ENCODE measurements at regions not wholly inside any gene's neighbourhood (a gene's known extent, or its start where the extent isn't known, plus 50 kb on each side); places are given as distances from the start of the nearest gene placed in this dataset.

DNA sequence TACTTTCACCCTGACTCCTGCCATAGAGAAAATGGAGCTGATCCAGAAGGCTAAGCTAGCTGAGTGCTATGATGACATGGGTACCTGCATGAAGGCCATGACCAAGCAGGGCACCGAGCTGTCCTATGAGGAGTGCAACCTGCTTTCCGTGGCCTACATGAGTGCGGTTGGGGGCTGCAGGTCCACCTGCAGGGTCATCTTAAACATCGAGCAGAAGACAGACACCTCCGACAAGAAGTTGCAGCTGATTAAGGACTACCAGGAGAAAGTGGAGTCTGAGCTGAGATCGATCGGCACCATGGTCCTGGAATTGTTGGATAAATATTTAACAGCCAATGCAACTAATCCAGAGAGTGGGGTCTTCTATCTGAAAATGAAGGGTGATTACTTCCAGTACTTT, 438.0 kb downstream of the TMA16 start:
- DNase-seq (ENCODE audit: low spot score): no peak
- H3K4me1 ChIP-seq (ENCODE audit: control insufficient read depth in 1 of 2, low read depth in 2 of 2): no peaks in the 10 kb centered on the region
- H3K36me3 ChIP-seq: no peaks in the 10 kb centered on the region
- H3K27me3 ChIP-seq (replicated peaks; ENCODE audit: insufficient read depth): no peaks in the 10 kb centered on the region
- no peaks in the 10 kb centered on the region for H3K9me3 ChIP-seq
- no peak overlapping the region for H3K27ac ChIP-seq
- ATAC-seq (ENCODE audit: insufficient number of reproducible peaks, low FRiP score, low read depth): no peak
- no peak for TF ChIP-seq CTCF (IDR thresholded peaks at IDR 0.05)
- H3K4me3 ChIP-seq: no peak overlapping the region

DNA sequence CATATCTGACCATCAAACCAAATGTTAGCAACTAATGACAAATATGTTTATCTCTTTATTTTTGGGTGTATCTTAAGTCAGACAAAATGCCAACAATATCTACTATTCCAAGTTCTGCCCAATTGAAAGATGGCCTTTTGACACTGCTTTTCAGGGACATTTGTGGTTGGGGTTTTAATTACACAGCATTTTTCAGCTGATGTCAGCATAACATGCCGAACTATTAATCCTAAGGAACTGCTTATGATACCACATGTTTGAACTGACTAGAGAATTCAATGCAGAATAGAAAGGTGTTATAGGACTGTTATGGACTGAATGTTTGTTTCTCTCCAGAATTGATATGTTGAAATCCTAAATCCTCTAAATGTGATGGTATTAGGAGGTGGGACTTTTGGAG, 445.1 kb downstream of the TMA16 start:
- H3K9me3 ChIP-seq: peaks cover 2% of the 10 kb centered on the region
- no peaks in the 10 kb centered on the region for H3K4me1 ChIP-seq (ENCODE audit: control insufficient read depth in 1 of 2, low read depth in 2 of 2)
- ATAC-seq (ENCODE audit: insufficient number of reproducible peaks, low FRiP score, low read depth): no peak
- H3K4me3 ChIP-seq: no peak overlapping the region
- no peaks in the 10 kb centered on the region for H3K36me3 ChIP-seq
- TF ChIP-seq CTCF (IDR thresholded peaks at IDR 0.05): no peak
- no peak for DNase-seq (ENCODE audit: low spot score)
- H3K27ac ChIP-seq: no peak overlapping the region
- H3K27me3 ChIP-seq (replicated peaks; ENCODE audit: insufficient read depth): no peaks in the 10 kb centered on the region

DNA sequence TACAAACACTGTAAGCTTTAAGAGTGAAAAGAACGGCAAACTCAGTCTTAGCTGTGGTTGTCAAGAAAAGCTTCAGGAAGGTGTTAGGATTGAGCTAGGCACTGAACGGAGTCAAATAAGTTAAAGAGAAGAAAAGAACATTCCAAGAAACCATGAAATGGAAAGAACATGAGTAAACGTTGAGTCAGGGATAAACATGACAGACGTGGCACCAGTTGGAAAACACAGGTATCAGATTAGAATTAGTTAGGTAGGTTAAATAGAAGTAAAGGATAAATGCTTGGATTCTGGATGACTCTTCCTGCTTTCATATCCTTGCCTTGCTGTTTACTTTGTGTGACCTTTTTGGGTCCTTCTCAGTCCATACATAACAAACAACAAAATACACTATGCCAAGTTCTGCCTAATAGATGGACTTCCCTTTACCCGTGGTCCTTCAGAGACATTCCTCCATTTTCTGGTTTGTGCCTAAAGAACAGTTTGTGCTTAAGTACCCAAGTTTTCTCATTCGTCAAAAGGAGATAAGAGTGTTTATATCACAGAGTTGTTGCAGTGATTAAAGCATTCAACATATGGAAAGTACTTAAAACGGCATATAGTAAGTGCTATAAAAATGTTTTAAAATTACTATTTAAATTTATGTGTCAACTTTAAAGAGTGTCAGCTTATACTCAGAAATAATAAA, 446.9 kb downstream of the TMA16 start:
- DNase-seq (ENCODE audit: low spot score): no peak
- no peak overlapping the region for H3K4me3 ChIP-seq
- TF ChIP-seq CTCF (IDR thresholded peaks at IDR 0.05): no peak
- no peak overlapping the region for H3K27ac ChIP-seq
- H3K27me3 ChIP-seq (replicated peaks; ENCODE audit: insufficient read depth): no peaks in the 10 kb centered on the region
- no peaks in the 10 kb centered on the region for H3K4me1 ChIP-seq (ENCODE audit: control insufficient read depth in 1 of 2, low read depth in 2 of 2)
- peaks cover 2% of the 10 kb centered on the region for H3K9me3 ChIP-seq
- no peaks in the 10 kb centered on the region for H3K36me3 ChIP-seq
- ATAC-seq (ENCODE audit: insufficient number of reproducible peaks, low FRiP score, low read depth): no peak

DNA sequence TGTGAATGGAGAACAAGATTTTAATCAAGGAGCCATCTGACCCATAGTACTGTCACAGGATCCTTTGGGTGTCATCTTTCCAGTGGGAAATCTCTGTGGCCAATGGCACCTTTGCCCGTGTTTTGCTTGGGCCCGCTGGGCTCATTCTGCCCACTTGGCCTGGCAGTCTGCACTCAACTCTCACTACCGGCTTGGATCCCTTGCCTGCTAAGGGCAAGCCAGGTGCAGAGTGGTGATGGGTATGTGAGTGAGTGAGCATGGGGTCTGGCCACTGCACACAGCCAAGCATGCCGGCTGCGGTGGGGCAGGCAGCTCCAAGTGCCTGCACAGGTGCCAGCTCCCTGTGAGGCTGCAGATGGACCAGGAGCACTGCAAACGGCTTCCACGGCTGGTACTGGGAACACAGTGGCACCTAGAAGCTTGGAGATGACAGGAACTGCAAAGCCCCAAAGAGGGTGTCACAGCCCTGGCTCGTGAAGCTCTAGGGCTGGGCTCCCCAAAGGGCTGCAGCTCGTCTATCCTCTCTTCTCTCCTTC, 454.5 kb downstream of the TMA16 start:
- H3K4me3 ChIP-seq: no peak overlapping the region
- H3K9me3 ChIP-seq: no peaks in the 10 kb centered on the region
- no peak for TF ChIP-seq CTCF (IDR thresholded peaks at IDR 0.05)
- DNase-seq (ENCODE audit: low spot score) (no peak), ATAC-seq (ENCODE audit: insufficient number of reproducible peaks, low FRiP score, low read depth) (no peak)
- no peaks in the 10 kb centered on the region for H3K4me1 ChIP-seq (ENCODE audit: control insufficient read depth in 1 of 2, low read depth in 2 of 2)
- no peak overlapping the region for H3K27ac ChIP-seq
- H3K36me3 ChIP-seq: no peaks in the 10 kb centered on the region
- no peaks in the 10 kb centered on the region for H3K27me3 ChIP-seq (replicated peaks; ENCODE audit: insufficient read depth)

- no peak for DNase-seq (ENCODE audit: low spot score)
- H3K4me1 ChIP-seq (ENCODE audit: control insufficient read depth in 1 of 2, low read depth in 2 of 2): no peaks in the 10 kb centered on the region
- no peak for TF ChIP-seq CTCF (IDR thresholded peaks at IDR 0.05)
- ATAC-seq (ENCODE audit: insufficient number of reproducible peaks, low FRiP score, low read depth): no peak
- H3K27ac ChIP-seq: no peak overlapping the region
- H3K27me3 ChIP-seq (replicated peaks; ENCODE audit: insufficient read depth): no peaks in the 10 kb centered on the region
- no peaks in the 10 kb centered on the region for H3K36me3 ChIP-seq
- no peaks in the 10 kb centered on the region for H3K9me3 ChIP-seq
- H3K4me3 ChIP-seq: no peak overlapping the region
Measured at GRCh38 chr4:163949976-163950601, 455.6 kb downstream of the TMA16 start.
